ENCODE measurements at regions not wholly inside any gene's neighbourhood (a gene's known extent, or its start where the extent isn't known, plus 50 kb on each side); places are given as distances from the start of the nearest gene placed in this dataset.

GRCh38 chr13:24050292-24050711 lies 110.2 kb upstream of the SPATA13 start:
- no peak for TF ChIP-seq CTCF (conservative IDR thresholded peaks at IDR 0.05; ENCODE audit: low read length)
- no peak for TF ChIP-seq EZH2phosphoT487 (IDR thresholded peaks at IDR 0.05; ENCODE audit: borderline replicate concordance)

All from Loucy (cell line).